ENCODE measurements at regions not wholly inside any gene's neighbourhood (a gene's known extent, or its start where the extent isn't known, plus 50 kb on each side); places are given as distances from the start of the nearest gene placed in this dataset.

- Histone ChIP-seq H3K9ac (ENCODE audit: extremely low read depth, low read length, poor library complexity, severe bottlenecking) (no peak overlapping the region), H3K36me3 (ENCODE audit: control insufficient read depth, insufficient read depth, low read length) (no peaks in the 10 kb centered on the region), H3K4me3 (ENCODE audit: low read length) (no peak overlapping the region), H3K4me1 (ENCODE audit: control insufficient read depth, insufficient read depth, low read length) (no peaks in the 10 kb centered on the region), H3K9me3 (ENCODE audit: control insufficient read depth, low read length) (no peaks in the 10 kb centered on the region), H3K27me3 (ENCODE audit: control insufficient read depth, insufficient read depth, low read length, poor library complexity, severe bottlenecking) (no peaks in the 10 kb centered on the region), H3K27ac (ENCODE audit: low read depth, low read length) (no peak overlapping the region)
- Mint-ChIP-seq H3K27me3 (ENCODE audit: insufficient read depth) (no peaks in the 10 kb centered on the region), H3K27ac (no peak overlapping the region), H3K36me3 (ENCODE audit: low read depth) (no peaks in the 10 kb centered on the region), H3K4me1 (peaks cover 4% of the 10 kb centered on the region), H3K9me3 (no peaks in the 10 kb centered on the region), H3K4me3 (no peak overlapping the region)
- DNase-seq, result no peak
- 65 to 69% methylated on average over 2 to 3 of the region's 3 CpGs for WGBS, 2 experiments (ENCODE audit: insufficient coverage in 1 of 2, insufficient read length in 1 of 2)
- no peak for TF ChIP-seq CTCF (conservative IDR thresholded peaks at IDR 0.05)
These were observed 617.0 kb upstream of the LINC00305 start for GRCh38 chr18:64765908-64766307.

- no peaks in the 10 kb centered on the region for H3K9me3 Mint-ChIP-seq
- WGBS, 2 experiments (ENCODE audit: insufficient coverage in 1 of 2, insufficient read length in 1 of 2), result 22 to 73% methylated on average over 1 to 2 of the region's 2 CpGs
These were observed 603.8 kb upstream of the LINC00305 start for GRCh38 chr18:64752707-64753106.

GRCh38 chr18:64749884-64750283 is 601.0 kb upstream of the LINC00305 start:
- no peaks in the 10 kb centered on the region for H3K4me1 Mint-ChIP-seq
- Histone ChIP-seq H3K9me3 (ENCODE audit: control insufficient read depth, low read length) (no peaks in the 10 kb centered on the region), H3K9ac (ENCODE audit: extremely low read depth, low read length, poor library complexity, severe bottlenecking) (no peak overlapping the region), H3K4me1 (ENCODE audit: control insufficient read depth, insufficient read depth, low read length) (no peaks in the 10 kb centered on the region), H3K27me3 (ENCODE audit: control insufficient read depth, insufficient read depth, low read length, poor library complexity, severe bottlenecking) (no peaks in the 10 kb centered on the region), H3K27ac (ENCODE audit: low read depth, low read length) (no peak overlapping the region), H3K36me3 (ENCODE audit: control insufficient read depth, insufficient read depth, low read length) (no peaks in the 10 kb centered on the region), H3K4me3 (ENCODE audit: low read length) (no peak overlapping the region)
- H3K27me3 Mint-ChIP-seq (ENCODE audit: insufficient read depth), result no peaks in the 10 kb centered on the region
- no peaks in the 10 kb centered on the region for H3K36me3 Mint-ChIP-seq (ENCODE audit: low read depth)
- H3K9me3 Mint-ChIP-seq, result no peaks in the 10 kb centered on the region
- no peak overlapping the region for H3K27ac Mint-ChIP-seq
- H3K4me3 Mint-ChIP-seq, result no peak overlapping the region
- DNase-seq, result no peak
- 82% methylated on average over 2 of the region's 2 CpGs for WGBS, 2 experiments (ENCODE audit: insufficient coverage in 1 of 2, insufficient read length in 1 of 2)
- TF ChIP-seq CTCF (conservative IDR thresholded peaks at IDR 0.05), result no peak

More at GRCh38 chr18:64752707-64753106, 603.8 kb upstream of the LINC00305 start:
- H3K4me1 ChIP-seq (ENCODE audit: control insufficient read depth, insufficient read depth, low read length), result no peaks in the 10 kb centered on the region
- no peaks in the 10 kb centered on the region for H3K27me3 ChIP-seq (ENCODE audit: control insufficient read depth, insufficient read depth, low read length, poor library complexity, severe bottlenecking)
- no peak overlapping the region for H3K4me3 ChIP-seq (ENCODE audit: low read length)
- H3K9ac ChIP-seq (ENCODE audit: extremely low read depth, low read length, poor library complexity, severe bottlenecking), result no peak overlapping the region
- no peak overlapping the region for H3K4me3 Mint-ChIP-seq
- no peaks in the 10 kb centered on the region for H3K4me1 Mint-ChIP-seq
- no peaks in the 10 kb centered on the region for H3K36me3 Mint-ChIP-seq (ENCODE audit: low read depth)
- H3K9me3 ChIP-seq (ENCODE audit: control insufficient read depth, low read length), result no peaks in the 10 kb centered on the region
- no peaks in the 10 kb centered on the region for H3K36me3 ChIP-seq (ENCODE audit: control insufficient read depth, insufficient read depth, low read length)
- DNase-seq, result no peak
- no peak overlapping the region for H3K27ac ChIP-seq (ENCODE audit: low read depth, low read length)
- no peak overlapping the region for H3K27ac Mint-ChIP-seq
- H3K27me3 Mint-ChIP-seq (ENCODE audit: insufficient read depth), result no peaks in the 10 kb centered on the region
- no peak for TF ChIP-seq CTCF (conservative IDR thresholded peaks at IDR 0.05)

Data from endodermal cell (in vitro differentiated cells).